ENCODE measurements at regions not wholly inside any gene's neighbourhood (a gene's known extent, or its start where the extent isn't known, plus 50 kb on each side); places are given as distances from the start of the nearest gene placed in this dataset.

- no peak for FAIRE-seq
These were observed 594.0 kb upstream of the JAG1 start for GRCh38 chr20:11267762-11268335.

GRCh38 chr20:11270566-11270965 lies 596.8 kb upstream of the JAG1 start:
- FAIRE-seq = no peak

GRCh38 chr20:11271319-11271718 lies 597.5 kb upstream of the JAG1 start:
- FAIRE-seq = no peak

- FAIRE-seq = no peak
These were observed 598.3 kb upstream of the JAG1 start for GRCh38 chr20:11271920-11272594.

GRCh38 chr20:11274141-11274594 lies 600.4 kb upstream of the JAG1 start:
- FAIRE-seq = no peak

- no peak for FAIRE-seq
These were observed 601.9 kb upstream of the JAG1 start for GRCh38 chr20:11275740-11276139.

- FAIRE-seq = no peak
These were observed 603.4 kb upstream of the JAG1 start for GRCh38 chr20:11277170-11277569.

GRCh38 chr20:11277858-11278257 lies 604.1 kb upstream of the JAG1 start:
- FAIRE-seq = no peak

- FAIRE-seq = no peak
These were observed 604.7 kb upstream of the JAG1 start for GRCh38 chr20:11278461-11278860.

GRCh38 chr20:11281240-11281639 lies 607.4 kb upstream of the JAG1 start:
- FAIRE-seq = no peak

GRCh38 chr20:11281768-11282167 lies 608.0 kb upstream of the JAG1 start:
- FAIRE-seq = no peak

GRCh38 chr20:11287126-11287525 lies 613.3 kb upstream of the JAG1 start:
- FAIRE-seq = no peak

- no peak for FAIRE-seq
These were observed 621.5 kb upstream of the BTBD3 start for GRCh38 chr20:11296221-11296620.

- no peak for FAIRE-seq
These were observed 620.7 kb upstream of the BTBD3 start for GRCh38 chr20:11296951-11297350.

GRCh38 chr20:11301699-11302098 lies 616.0 kb upstream of the BTBD3 start:
- FAIRE-seq = no peak

GRCh38 chr20:11302436-11302835 lies 615.3 kb upstream of the BTBD3 start:
- FAIRE-seq = no peak

GRCh38 chr20:11304795-11305194 lies 612.9 kb upstream of the BTBD3 start:
- FAIRE-seq = no peak

GRCh38 chr20:11305406-11305805 lies 612.3 kb upstream of the BTBD3 start:
- no peak for FAIRE-seq

GRCh38 chr20:11311659-11312224 lies 606.0 kb upstream of the BTBD3 start:
- FAIRE-seq = no peak

GRCh38 chr20:11315525-11315924 lies 602.2 kb upstream of the BTBD3 start:
- FAIRE-seq = no peak

- no peak for FAIRE-seq
These were observed 601.4 kb upstream of the BTBD3 start for GRCh38 chr20:11316244-11316643.

GRCh38 chr20:11320033-11320432 lies 597.7 kb upstream of the BTBD3 start:
- no peak for FAIRE-seq

- no peak for FAIRE-seq
These were observed 593.9 kb upstream of the BTBD3 start for GRCh38 chr20:11323816-11324215.

GRCh38 chr20:11324990-11325389 lies 592.7 kb upstream of the BTBD3 start:
- no peak for FAIRE-seq

- no peak for FAIRE-seq
These were observed 588.9 kb upstream of the BTBD3 start for GRCh38 chr20:11328839-11329238.
